Stimulated activated CD8-positive, alpha-beta memory T cell treated with anti-CD3 and anti-CD28 coated beads, Interleukin-12 subunit alpha, Interleukin-12 subunit beta, amount 100 ng/mL, for 1 hour (primary cell): ENCODE measurements at regions not wholly inside any gene's neighbourhood (a gene's known extent, or its start where the extent isn't known, plus 50 kb on each side); places are given as distances from the start of the nearest gene placed in this dataset.

ENCODE experiments used
- DNase-seq: peaks from one replicate; pipeline ENCODE4 v3.0.0-alpha.2; 2020; ENCODE audit warnings: low read depth

DNA sequence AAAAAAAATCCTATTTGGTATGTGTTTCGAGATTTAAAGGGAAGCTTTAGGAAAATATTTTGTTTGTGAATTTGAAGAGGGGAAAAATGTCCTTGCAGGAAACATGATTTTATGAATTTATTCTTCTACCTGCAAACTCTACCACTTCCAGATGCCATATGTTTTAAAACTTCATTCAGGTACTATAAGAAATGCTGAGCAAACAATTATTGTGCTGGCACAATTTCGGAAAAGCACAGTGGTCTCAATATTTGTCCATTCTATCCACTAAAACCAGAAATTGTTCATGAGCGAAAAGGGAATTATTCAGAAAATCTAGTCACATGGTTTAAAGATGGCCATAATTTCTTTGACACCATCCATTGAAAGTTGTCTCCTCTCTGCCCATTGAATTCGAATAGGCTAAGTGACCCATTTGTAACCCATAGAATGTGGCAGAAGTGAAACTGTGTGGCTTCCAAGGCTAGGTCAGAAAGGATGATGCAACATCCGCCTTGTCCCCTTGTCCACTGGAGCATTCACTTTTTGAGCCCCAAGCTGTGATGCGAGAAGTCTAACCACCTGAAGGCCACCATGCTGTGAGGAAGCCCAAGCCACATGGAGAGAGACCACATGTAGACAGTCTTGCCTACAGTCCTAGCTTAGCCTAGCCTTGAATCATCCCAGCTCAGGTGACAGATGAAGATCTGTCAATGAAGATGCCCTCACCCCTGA is 189.8 kb upstream of the PRKCQ start:
- DNase-seq = no peak

GRCh38 chr10:6766131-6766801 is 186.2 kb upstream of the PRKCQ start:
- no peak for DNase-seq

DNA sequence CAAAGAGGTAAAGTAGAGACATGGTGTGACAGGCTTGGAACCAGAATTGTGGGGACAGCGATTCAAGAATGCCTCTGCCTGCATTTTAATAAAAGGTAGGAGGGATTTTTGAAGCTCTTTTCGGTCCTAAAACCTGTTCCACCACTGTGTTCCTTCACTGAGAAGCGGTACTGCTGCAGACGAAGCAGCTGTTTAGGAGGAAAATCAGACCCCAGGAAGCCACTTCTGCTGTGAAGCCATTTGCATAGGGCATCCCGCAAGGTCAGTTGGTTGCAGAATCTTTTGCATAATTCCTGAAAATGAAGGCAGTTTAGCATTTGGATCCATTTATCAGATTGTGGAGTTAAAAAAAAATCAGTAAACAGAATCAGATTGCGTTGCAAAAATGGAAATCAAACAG is 183.3 kb upstream of the PRKCQ start:
- no peak for DNase-seq

DNA sequence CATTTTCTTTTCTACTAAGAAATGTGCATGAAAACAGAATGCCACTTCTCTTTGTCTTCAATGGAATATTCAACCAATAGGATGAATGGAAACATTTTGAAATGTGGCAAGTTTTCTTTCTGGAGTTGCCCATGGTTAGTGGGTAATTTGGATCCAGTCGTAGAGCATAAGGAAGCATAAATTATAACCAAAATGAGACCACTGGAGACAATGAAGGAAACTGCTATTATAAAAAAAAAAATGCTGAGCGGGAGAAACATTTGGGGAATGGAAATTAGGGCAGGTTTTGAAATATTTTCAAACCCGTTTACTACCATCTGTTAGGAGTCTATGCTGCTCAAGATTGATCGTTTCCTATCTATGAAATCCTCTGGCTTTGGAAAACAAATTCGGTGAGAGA is 182.9 kb upstream of the PRKCQ start:
- no peak for DNase-seq

- DNase-seq = no peak
Measured at GRCh38 chr10:6759961-6760360, 179.9 kb upstream of the PRKCQ start.

GRCh38 chr10:6757158-6757557 is 177.1 kb upstream of the PRKCQ start:
- DNase-seq = no peak

- DNase-seq = no peak
Measured at GRCh38 chr10:6756716-6757115, 176.6 kb upstream of the PRKCQ start.

GRCh38 chr10:6755781-6756460 is 175.8 kb upstream of the PRKCQ start:
- no peak for DNase-seq

GRCh38 chr10:6753644-6754043 is 173.6 kb upstream of the PRKCQ start:
- no peak for DNase-seq

DNA sequence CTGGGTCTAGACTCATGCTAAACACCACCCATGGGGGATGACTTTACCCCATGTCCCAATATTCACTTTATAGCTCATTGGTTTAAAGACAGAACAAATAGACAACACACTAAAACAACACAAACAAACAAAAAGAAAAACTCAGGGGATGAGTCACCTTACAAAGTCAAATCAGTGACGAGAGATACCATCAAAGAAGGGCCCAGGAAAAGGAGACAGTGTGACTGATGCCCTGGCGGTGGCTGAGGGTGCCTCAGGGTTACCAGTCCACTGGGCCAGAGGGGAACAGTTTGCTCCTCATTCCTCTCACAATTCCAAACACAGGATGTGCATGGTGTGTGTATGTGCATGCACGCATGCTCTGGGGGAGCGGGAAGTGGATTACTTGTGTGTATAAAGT is 171.3 kb upstream of the PRKCQ start:
- DNase-seq = no peak

- DNase-seq = no peak
Measured at GRCh38 chr10:6748981-6749635, 169.0 kb upstream of the PRKCQ start.

- DNase-seq = no peak
Measured at GRCh38 chr10:6748029-6748428, 168.0 kb upstream of the PRKCQ start.

- DNase-seq = no peak
Measured at GRCh38 chr10:6746782-6747181, 166.7 kb upstream of the PRKCQ start.

DNA sequence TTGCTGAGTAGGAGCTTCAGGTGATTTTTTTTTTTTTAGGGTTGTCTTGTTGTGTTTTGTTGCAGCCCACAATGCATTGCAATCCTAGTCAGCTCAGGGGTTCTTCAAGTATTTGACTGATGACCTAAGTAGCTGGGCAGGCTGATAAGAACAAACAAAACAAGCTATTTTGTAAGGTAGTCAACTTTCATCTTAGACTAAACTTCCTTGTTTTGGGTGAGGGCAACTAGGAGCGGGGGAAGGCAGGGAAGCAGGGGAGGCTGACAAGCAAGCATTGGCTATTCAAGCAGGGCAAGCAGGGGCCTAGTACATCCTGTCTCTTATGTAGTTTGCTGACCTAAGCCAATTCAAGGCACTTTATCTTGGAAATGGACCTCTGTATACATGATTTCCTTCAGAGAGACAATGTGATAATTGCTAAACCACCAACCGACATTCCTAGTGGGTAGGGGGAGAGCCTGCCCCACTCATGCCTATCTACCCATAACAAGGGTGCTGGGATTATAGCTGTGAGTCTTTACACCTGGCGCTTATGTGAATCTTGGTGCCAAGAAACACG is 163.3 kb upstream of the PRKCQ start:
- DNase-seq = no peak

GRCh38 chr10:6741541-6741941 is 161.5 kb upstream of the PRKCQ start:
- DNase-seq = no peak

- DNase-seq = no peak
Measured at GRCh38 chr10:6739530-6740174, 159.6 kb upstream of the PRKCQ start.

GRCh38 chr10:6738112-6738768 is 158.2 kb upstream of the PRKCQ start:
- no peak for DNase-seq

GRCh38 chr10:6737758-6738111 is 157.7 kb upstream of the PRKCQ start:
- no peak for DNase-seq

DNA sequence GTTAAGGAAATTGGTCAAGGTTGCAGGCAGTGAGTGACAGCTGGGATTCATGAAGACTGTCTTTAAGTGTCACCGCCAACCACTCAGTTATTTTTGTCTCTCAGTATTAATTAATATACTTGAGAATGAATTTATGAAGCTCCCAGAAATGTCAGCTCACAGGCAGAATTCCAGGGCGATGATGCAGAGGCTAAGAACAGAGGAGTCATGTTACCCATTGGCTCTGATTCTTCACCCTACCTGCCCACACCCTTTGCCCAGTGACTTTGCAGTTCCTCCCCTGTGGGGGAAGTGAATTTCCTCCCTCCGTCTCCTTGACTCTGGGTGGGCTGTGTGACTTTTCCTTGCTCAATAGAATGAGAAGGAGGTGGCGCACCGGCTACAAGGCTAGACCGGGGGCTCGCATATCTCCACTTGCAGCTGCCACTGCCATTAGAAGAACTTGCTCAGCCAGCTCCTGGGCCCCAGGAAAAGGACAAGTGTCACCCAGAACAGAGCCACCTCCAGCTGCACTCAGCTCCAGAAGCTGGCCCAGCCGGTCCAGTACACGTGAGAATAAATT is 157.1 kb upstream of the PRKCQ start:
- no peak for DNase-seq

GRCh38 chr10:6734286-6734685 is 154.2 kb upstream of the PRKCQ start:
- DNase-seq = no peak

- no peak for DNase-seq
Measured at GRCh38 chr10:6729861-6730344, 149.8 kb upstream of the PRKCQ start.
